ENCODE measurements at regions not wholly inside any gene's neighbourhood (a gene's known extent, or its start where the extent isn't known, plus 50 kb on each side); places are given as distances from the start of the nearest gene placed in this dataset.

GRCh38 chr21:36250423-36251075, 69.4 kb upstream of the MORC3 start:
- TF ChIP-seq, protein P1, sequence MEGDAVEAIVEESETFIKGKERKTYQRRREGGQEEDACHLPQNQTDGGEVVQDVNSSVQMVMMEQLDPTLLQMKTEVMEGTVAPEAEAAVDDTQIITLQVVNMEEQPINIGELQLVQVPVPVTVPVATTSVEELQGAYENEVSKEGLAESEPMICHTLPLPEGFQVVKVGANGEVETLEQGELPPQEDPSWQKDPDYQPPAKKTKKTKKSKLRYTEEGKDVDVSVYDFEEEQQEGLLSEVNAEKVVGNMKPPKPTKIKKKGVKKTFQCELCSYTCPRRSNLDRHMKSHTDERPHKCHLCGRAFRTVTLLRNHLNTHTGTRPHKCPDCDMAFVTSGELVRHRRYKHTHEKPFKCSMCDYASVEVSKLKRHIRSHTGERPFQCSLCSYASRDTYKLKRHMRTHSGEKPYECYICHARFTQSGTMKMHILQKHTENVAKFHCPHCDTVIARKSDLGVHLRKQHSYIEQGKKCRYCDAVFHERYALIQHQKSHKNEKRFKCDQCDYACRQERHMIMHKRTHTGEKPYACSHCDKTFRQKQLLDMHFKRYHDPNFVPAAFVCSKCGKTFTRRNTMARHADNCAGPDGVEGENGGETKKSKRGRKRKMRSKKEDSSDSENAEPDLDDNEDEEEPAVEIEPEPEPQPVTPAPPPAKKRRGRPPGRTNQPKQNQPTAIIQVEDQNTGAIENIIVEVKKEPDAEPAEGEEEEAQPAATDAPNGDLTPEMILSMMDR (IDR thresholded peaks at IDR 0.05): no peak
- no peak for TF ChIP-seq POLR2A (IDR thresholded peaks at IDR 0.05)

All from thyroid gland (tissue), 4 donors.